SJSA1 (cell line): ENCODE measurements at regions not wholly inside any gene's neighbourhood (a gene's known extent, or its start where the extent isn't known, plus 50 kb on each side); places are given as distances from the start of the nearest gene placed in this dataset.
A peak's percentile ranks its signal among the peaks of the same experiment; 100 is the strongest.

Experiments
- DNase-seq, 2 experiments: peaks; one replicate each; pipeline ENCODE4 v3.0.0-alpha.2; 2015 to 2020; ENCODE audit warnings: low spot score in 2 of 2, low read depth in 1 of 2
- H3K27ac ChIP-seq: fragments of 250-450 bp; sonication (Bioruptor Pico); 2 replicates; pipeline ENCODE4 v1.5.1; 2020; ENCODE audit warnings: mild to moderate bottlenecking, moderate library complexity
- H3K27me3 ChIP-seq: fragments of 250-450 bp; sonication (Bioruptor Pico); replicated peaks from 2 replicates; pipeline ENCODE4 v1.5.1; 2020; ENCODE audit warnings: mild to moderate bottlenecking, moderate library complexity
- H3K36me3 ChIP-seq: fragments of 250-450 bp; sonication (Bioruptor Pico); 2 replicates; pipeline ENCODE4 v1.5.1; 2020; ENCODE audit warnings: mild to moderate bottlenecking
- H3K4me1 ChIP-seq: fragments of 250-450 bp; sonication (Bioruptor Pico); replicated peaks from 2 replicates; pipeline ENCODE4 v1.6.1; 2021; ENCODE audit warnings: mild to moderate bottlenecking
- H3K4me3 ChIP-seq: fragments of 250-450 bp; sonication (Bioruptor Pico); 2 replicates; pipeline ENCODE4 v1.5.1; 2020; ENCODE audit warnings: mild to moderate bottlenecking
- H3K9me3 ChIP-seq: fragments of 250-450 bp; sonication (Bioruptor Pico); replicated peaks from 2 replicates; pipeline ENCODE4 v1.5.1; 2020; ENCODE audit warnings: mild to moderate bottlenecking

- Histone ChIP-seq H3K27me3 (no peaks in the 10 kb centered on the region), H3K36me3 (no peaks in the 10 kb centered on the region), H3K9me3 (no peaks in the 10 kb centered on the region), H3K4me3 (no peak overlapping the region), H3K27ac (peak overlapping the region; percentile 75), H3K4me1 (peaks cover 63% of the 10 kb centered on the region)
- no peak for DNase-seq
These were observed 103.2 kb upstream of the BCL2L14 start for GRCh38 chr12:11967376-11968047.

- H3K36me3 ChIP-seq: no peaks in the 10 kb centered on the region
- H3K27me3 ChIP-seq: no peaks in the 10 kb centered on the region
- peaks cover 58% of the 10 kb centered on the region for H3K4me1 ChIP-seq
- no peak overlapping the region for H3K4me3 ChIP-seq
- DNase-seq: peak; percentile 78 to 83
- H3K9me3 ChIP-seq: no peaks in the 10 kb centered on the region
- H3K27ac ChIP-seq: peak overlapping the region; percentile 75
These were observed 102.7 kb upstream of the BCL2L14 start for GRCh38 chr12:11968048-11968383.

GRCh38 chr12:11968516-11968915, 102.2 kb upstream of the BCL2L14 start:
- Histone ChIP-seq H3K27me3 (no peaks in the 10 kb centered on the region), H3K9me3 (no peaks in the 10 kb centered on the region), H3K36me3 (no peaks in the 10 kb centered on the region), H3K4me3 (no peak overlapping the region), H3K27ac (peak overlapping the region; percentile 75), H3K4me1 (peaks cover 58% of the 10 kb centered on the region)
- peak; percentile 85 to 87 for DNase-seq

- Histone ChIP-seq H3K4me3 (no peak overlapping the region), H3K36me3 (no peaks in the 10 kb centered on the region), H3K27me3 (no peaks in the 10 kb centered on the region), H3K9me3 (no peaks in the 10 kb centered on the region), H3K4me1 (peaks cover 52% of the 10 kb centered on the region), H3K27ac (peak overlapping the region; percentile 39)
- DNase-seq: peak in 1 of 2 experiments; percentile 28
These were observed 101.1 kb upstream of the BCL2L14 start for GRCh38 chr12:11969437-11970154.

GRCh38 chr12:11970155-11970520, 100.6 kb upstream of the BCL2L14 start:
- H3K9me3 ChIP-seq: no peaks in the 10 kb centered on the region
- peak in 1 of 2 experiments; percentile 27 for DNase-seq
- no peaks in the 10 kb centered on the region for H3K36me3 ChIP-seq
- H3K27me3 ChIP-seq: no peaks in the 10 kb centered on the region
- peak overlapping the region; percentile 39 for H3K27ac ChIP-seq
- H3K4me3 ChIP-seq: no peak overlapping the region
- H3K4me1 ChIP-seq: peaks cover 52% of the 10 kb centered on the region

GRCh38 chr12:11973396-11973795, 97.3 kb upstream of the BCL2L14 start:
- no peaks in the 10 kb centered on the region for H3K27me3 ChIP-seq

GRCh38 chr12:11976005-11976404, 94.7 kb upstream of the BCL2L14 start:
- DNase-seq: no peak
- H3K9me3 ChIP-seq: no peaks in the 10 kb centered on the region
- peaks cover 32% of the 10 kb centered on the region for H3K4me1 ChIP-seq
- H3K27ac ChIP-seq: no peak overlapping the region
- H3K27me3 ChIP-seq: no peaks in the 10 kb centered on the region
- no peaks in the 10 kb centered on the region for H3K36me3 ChIP-seq
- H3K4me3 ChIP-seq: no peak overlapping the region

More at GRCh38 chr12:11973396-11973795, 97.3 kb upstream of the BCL2L14 start:
- Histone ChIP-seq H3K9me3 (no peaks in the 10 kb centered on the region), H3K4me1 (peaks cover 32% of the 10 kb centered on the region), H3K4me3 (no peak overlapping the region), H3K27ac (no peak overlapping the region), H3K36me3 (no peaks in the 10 kb centered on the region)
- DNase-seq: no peak

- DNase-seq: peak in 1 of 2 experiments; percentile 33
- H3K4me1 ChIP-seq: peaks cover 38% of the 10 kb centered on the region
These were observed 91.9 kb upstream of the BCL2L14 start for GRCh38 chr12:11978726-11979384.

GRCh38 chr12:11980115-11980514, 90.6 kb upstream of the BCL2L14 start:
- no peaks in the 10 kb centered on the region for H3K9me3 ChIP-seq
- DNase-seq: no peak
- H3K27ac ChIP-seq: no peak overlapping the region; the same call in 1 of the 2 replicates

More at GRCh38 chr12:11978726-11979384, 91.9 kb upstream of the BCL2L14 start:
- no peaks in the 10 kb centered on the region for H3K36me3 ChIP-seq
- no peaks in the 10 kb centered on the region for H3K27me3 ChIP-seq
- H3K9me3 ChIP-seq: no peaks in the 10 kb centered on the region
- 0 out of 2 replicates have a peak overlapping the region, but pooled peaks have one; percentile 3 for H3K27ac ChIP-seq
- H3K4me3 ChIP-seq: no peak overlapping the region

GRCh38 chr12:11981121-11981733, 89.5 kb upstream of the BCL2L14 start:
- peak; percentile 79 to 82 for DNase-seq
- no peak overlapping the region for H3K4me3 ChIP-seq
- no peaks in the 10 kb centered on the region for H3K36me3 ChIP-seq
- no peaks in the 10 kb centered on the region for H3K27me3 ChIP-seq
- H3K9me3 ChIP-seq: no peaks in the 10 kb centered on the region
- peak overlapping the region; percentile 55 for H3K27ac ChIP-seq
- H3K4me1 ChIP-seq: peaks cover 44% of the 10 kb centered on the region

More at GRCh38 chr12:11980115-11980514, 90.6 kb upstream of the BCL2L14 start:
- H3K4me3 ChIP-seq: no peak overlapping the region
- H3K36me3 ChIP-seq: no peaks in the 10 kb centered on the region
- peaks cover 38% of the 10 kb centered on the region for H3K4me1 ChIP-seq
- no peaks in the 10 kb centered on the region for H3K27me3 ChIP-seq

- Histone ChIP-seq H3K27ac (no peak overlapping the region), H3K27me3 (no peaks in the 10 kb centered on the region), H3K4me3 (no peak overlapping the region), H3K4me1 (peaks cover 38% of the 10 kb centered on the region), H3K9me3 (no peaks in the 10 kb centered on the region), H3K36me3 (no peaks in the 10 kb centered on the region)
- DNase-seq: no peak
These were observed 86.3 kb upstream of the BCL2L14 start for GRCh38 chr12:11984417-11984816.

GRCh38 chr12:11986165-11986564, 84.6 kb upstream of the BCL2L14 start:
- H3K4me3 ChIP-seq: no peak overlapping the region

GRCh38 chr12:11987901-11988300, 82.8 kb upstream of the BCL2L14 start:
- no peak for DNase-seq
- Histone ChIP-seq H3K4me1 (peaks cover 22% of the 10 kb centered on the region), H3K27ac (no peak overlapping the region), H3K4me3 (no peak overlapping the region), H3K36me3 (no peaks in the 10 kb centered on the region), H3K27me3 (no peaks in the 10 kb centered on the region), H3K9me3 (no peaks in the 10 kb centered on the region)

More at GRCh38 chr12:11986165-11986564, 84.6 kb upstream of the BCL2L14 start:
- H3K9me3 ChIP-seq: no peaks in the 10 kb centered on the region
- H3K27ac ChIP-seq: no peak overlapping the region
- peak in 1 of 2 experiments; percentile 28 for DNase-seq
- no peaks in the 10 kb centered on the region for H3K36me3 ChIP-seq
- H3K4me1 ChIP-seq: peaks cover 23% of the 10 kb centered on the region
- no peaks in the 10 kb centered on the region for H3K27me3 ChIP-seq
